T-helper 1 cell (primary cell): ENCODE measurements at regions not wholly inside any gene's neighbourhood (a gene's known extent, or its start where the extent isn't known, plus 50 kb on each side); places are given as distances from the start of the nearest gene placed in this dataset.

Experiments
- DNase-seq, 5 donors: peaks; one replicate each; pipeline ENCODE4 v3.0.0-alpha.2; 2012 to 2020

- no peak for DNase-seq
Observed at GRCh38 chr2:133667968-133668367, 99.7 kb upstream of the NCKAP5 start.

- DNase-seq: no peak
Observed at GRCh38 chr2:133668547-133668946, 100.3 kb upstream of the NCKAP5 start.

GRCh38 chr2:133673305-133673905, 105.1 kb upstream of the NCKAP5 start:
- DNase-seq: no peak

- no peak for DNase-seq
Observed at GRCh38 chr2:133674066-133674432, 105.8 kb upstream of the NCKAP5 start.

- DNase-seq: no peak
Observed at GRCh38 chr2:133674433-133675331, 106.4 kb upstream of the NCKAP5 start.

- no peak for DNase-seq
Observed at GRCh38 chr2:133676392-133677130, 108.3 kb upstream of the NCKAP5 start.

- no peak for DNase-seq
Observed at GRCh38 chr2:133680343-133681049, 112.2 kb upstream of the NCKAP5 start.

- DNase-seq: no peak
Observed at GRCh38 chr2:133682347-133682746, 114.1 kb upstream of the NCKAP5 start.

GRCh38 chr2:133682906-133683305, 114.6 kb upstream of the NCKAP5 start:
- no peak for DNase-seq

GRCh38 chr2:133685636-133686215, 117.5 kb upstream of the NCKAP5 start:
- no peak for DNase-seq

- DNase-seq: no peak
Observed at GRCh38 chr2:133690780-133691179, 122.5 kb upstream of the NCKAP5 start.

GRCh38 chr2:133691336-133691735, 123.1 kb upstream of the NCKAP5 start:
- DNase-seq: no peak

- no peak for DNase-seq
Observed at GRCh38 chr2:133705287-133705686, 137.0 kb upstream of the NCKAP5 start.

GRCh38 chr2:133710613-133711012, 142.3 kb upstream of the NCKAP5 start:
- no peak for DNase-seq

- DNase-seq: no peak
Observed at GRCh38 chr2:133711201-133711600, 142.9 kb upstream of the NCKAP5 start.

GRCh38 chr2:133711806-133712205, 143.5 kb upstream of the NCKAP5 start:
- DNase-seq: no peak

- no peak for DNase-seq
Observed at GRCh38 chr2:133712369-133712768, 144.1 kb upstream of the NCKAP5 start.

- no peak for DNase-seq
Observed at GRCh38 chr2:133713049-133713580, 144.9 kb upstream of the NCKAP5 start.

- no peak for DNase-seq
Observed at GRCh38 chr2:133716166-133716565, 147.9 kb upstream of the NCKAP5 start.

GRCh38 chr2:133717497-133717896, 149.2 kb upstream of the NCKAP5 start:
- no peak for DNase-seq

GRCh38 chr2:133718688-133719201, 150.5 kb upstream of the NCKAP5 start:
- no peak for DNase-seq

GRCh38 chr2:133720429-133720828, 152.2 kb upstream of the NCKAP5 start:
- no peak for DNase-seq
